ENCODE measurements at regions not wholly inside any gene's neighbourhood (a gene's known extent, or its start where the extent isn't known, plus 50 kb on each side); places are given as distances from the start of the nearest gene placed in this dataset.

DNA sequence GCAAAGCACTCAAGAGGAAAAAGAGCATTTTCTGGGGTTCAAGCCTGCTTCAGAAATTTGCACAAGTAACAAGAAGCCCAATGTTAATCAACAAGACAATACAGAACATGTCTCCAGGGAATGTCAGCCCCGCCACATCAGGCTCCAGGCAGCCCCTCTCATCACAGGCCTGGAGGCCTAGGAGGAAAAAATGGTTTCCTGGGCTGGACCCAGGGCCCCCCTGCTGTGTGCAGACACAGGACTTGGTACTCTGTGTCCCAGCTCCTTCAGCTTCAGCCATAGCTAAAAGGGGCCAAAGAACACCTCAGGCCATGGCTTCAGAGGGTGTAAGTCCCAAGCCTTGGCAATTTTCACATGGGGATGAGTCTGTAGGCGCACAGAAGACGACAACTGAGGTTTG lies 802.9 kb upstream of the KLHL29 start:
- no peak for DNase-seq (ENCODE audit: low read depth, low spot score)
- H3K4me3 ChIP-seq (ENCODE audit: low read length): no peak overlapping the region

DNA sequence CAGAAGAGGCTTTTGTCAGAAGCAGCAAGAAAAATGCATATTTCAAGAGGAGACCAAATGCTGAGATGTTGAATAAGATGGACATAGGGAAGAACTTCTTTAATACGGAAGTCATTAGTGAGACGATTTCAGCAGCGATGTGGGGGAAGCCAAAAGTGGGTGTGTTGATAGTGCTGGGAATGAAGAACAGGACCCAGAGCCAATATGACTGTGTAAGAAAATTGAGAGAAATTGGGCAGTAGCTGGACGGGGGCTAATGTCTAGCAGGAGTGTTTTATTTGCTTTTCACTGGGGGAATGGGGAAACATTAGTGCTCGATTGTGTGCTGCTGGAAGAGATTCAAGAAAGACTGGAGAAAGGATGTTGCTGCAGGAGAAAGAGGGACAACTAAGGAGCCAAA lies 788.7 kb upstream of the KLHL29 start:
- DNase-seq (ENCODE audit: low read depth, low spot score): no peak
- no peak overlapping the region for H3K4me3 ChIP-seq (ENCODE audit: low read length)

DNA sequence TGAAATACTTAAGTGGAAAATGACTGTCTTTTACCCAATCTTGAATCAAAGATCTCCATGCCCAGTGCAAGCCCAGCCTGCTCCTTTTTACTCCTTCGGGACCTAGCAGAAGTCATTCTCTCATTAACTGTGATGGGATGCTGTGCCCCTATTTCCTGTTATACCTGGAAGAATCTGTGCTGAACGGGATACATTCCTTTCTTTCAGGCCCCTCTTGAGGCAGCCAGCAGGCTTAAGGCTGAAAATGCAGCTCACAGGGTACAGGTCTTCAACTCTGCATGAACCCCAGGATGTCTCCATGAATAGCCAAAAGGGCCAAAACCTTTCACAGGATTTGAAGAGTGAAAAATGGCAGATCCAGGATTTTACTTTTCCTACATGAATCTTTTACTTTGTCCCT lies 784.8 kb upstream of the KLHL29 start:
- DNase-seq (ENCODE audit: low read depth, low spot score): no peak
- H3K4me3 ChIP-seq (ENCODE audit: low read length): no peak overlapping the region

DNA sequence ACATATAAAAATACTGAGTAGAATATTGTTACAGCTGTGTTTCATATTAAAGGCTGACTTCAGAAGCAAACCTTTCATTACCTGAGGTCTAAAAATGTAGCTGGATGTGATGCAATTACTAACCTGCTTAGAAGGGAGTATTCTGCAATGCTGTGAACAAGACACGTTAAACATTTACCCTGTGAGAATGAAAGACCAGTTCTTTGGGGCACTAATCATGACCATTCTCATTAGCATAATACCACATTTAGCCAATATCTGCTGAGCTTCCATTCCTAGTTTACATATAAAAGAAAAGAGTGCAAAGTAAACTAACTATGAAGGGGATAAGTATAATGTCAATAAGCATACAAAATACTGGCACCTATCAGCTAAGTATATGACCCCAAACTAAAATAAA lies 784.0 kb upstream of the KLHL29 start:
- DNase-seq (ENCODE audit: low read depth, low spot score): no peak
- no peak overlapping the region for H3K4me3 ChIP-seq (ENCODE audit: low read length)

DNA sequence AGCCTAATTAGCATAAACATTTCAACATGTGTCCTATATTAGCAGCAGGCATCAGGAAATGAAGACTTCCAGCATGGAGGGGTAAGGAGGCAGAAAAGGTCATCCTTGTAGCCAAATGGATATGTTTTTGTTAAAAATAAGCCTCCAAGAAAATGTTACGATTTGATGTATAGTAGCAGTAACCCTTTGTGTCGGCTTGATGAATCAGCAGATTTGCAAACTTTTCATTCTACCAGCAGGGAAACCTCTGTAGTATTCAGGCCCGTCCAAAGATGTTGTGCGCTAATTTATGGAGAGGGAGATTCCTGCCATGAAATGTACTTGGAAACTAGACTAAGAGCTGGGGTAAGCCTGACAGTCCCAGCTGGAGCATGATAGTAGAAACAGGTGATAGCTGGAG lies 780.8 kb upstream of the KLHL29 start:
- DNase-seq (ENCODE audit: low read depth, low spot score): no peak

DNA sequence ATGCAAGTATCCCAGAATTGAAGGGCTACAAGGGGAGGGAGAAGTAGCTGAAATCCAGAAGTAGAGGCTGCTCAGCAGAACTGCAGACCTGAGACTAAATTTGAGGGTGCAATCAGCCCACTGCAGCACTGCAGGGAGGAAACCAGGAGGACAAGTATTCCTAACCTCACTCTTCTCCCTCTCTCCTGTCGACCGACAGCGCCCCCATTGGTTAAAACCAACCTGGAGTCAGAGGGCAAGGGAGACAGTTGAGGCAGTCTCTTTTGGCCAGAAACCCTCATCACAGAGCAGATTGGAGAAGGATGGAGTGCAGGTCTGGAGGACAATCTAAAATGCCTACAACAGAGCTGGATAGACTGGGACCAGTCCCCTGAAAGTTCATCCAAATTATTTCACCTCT lies 768.9 kb upstream of the KLHL29 start:
- H3K4me3 ChIP-seq (ENCODE audit: low read length): no peak overlapping the region
- DNase-seq (ENCODE audit: low read depth, low spot score): no peak

More for the DNA sequence above, 780.8 kb upstream of the KLHL29 start:
- H3K4me3 ChIP-seq (ENCODE audit: low read length): no peak overlapping the region

DNA sequence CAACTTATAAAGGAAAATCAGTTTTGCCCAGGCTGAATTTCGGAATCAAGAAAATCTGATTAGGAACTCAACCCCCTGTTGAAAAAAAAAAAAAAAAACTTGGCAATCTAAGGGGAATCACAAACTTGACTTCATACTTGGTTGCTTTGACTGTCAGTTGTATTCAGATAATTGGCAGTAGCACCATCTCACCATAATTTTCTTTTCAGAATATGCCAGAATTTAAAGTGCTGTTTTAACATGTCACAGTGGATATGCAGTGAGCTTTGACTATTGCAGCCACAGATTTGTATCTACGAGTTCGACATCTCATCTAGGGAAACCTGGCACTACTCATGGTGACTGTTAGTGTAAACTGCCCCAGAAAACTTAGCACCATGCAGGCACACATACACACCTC lies 761.4 kb upstream of the KLHL29 start:
- DNase-seq (ENCODE audit: low read depth, low spot score): no peak
- no peak overlapping the region for H3K4me3 ChIP-seq (ENCODE audit: low read length)

DNA sequence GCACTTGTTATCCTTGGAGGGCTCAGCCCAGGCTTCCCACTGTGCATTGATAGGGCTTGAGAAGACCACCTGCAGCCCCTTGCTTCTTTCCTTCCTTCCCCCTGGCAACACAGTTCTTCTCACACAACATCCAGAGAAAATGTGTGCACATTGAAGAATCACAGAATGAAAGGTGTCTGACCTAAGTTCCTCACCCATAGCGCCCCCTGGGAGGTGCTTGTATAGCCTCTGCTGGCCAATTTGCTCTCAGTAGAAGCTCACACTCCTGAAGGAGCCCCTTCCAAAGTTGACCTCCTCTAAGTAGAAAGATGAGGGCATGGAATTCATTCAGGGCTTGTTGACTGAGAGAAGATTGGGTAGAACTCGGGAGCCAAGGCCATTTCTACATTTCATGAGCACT lies 758.4 kb upstream of the KLHL29 start:
- no peak overlapping the region for H3K4me3 ChIP-seq (ENCODE audit: low read length)
- no peak for DNase-seq (ENCODE audit: low read depth, low spot score)

DNA sequence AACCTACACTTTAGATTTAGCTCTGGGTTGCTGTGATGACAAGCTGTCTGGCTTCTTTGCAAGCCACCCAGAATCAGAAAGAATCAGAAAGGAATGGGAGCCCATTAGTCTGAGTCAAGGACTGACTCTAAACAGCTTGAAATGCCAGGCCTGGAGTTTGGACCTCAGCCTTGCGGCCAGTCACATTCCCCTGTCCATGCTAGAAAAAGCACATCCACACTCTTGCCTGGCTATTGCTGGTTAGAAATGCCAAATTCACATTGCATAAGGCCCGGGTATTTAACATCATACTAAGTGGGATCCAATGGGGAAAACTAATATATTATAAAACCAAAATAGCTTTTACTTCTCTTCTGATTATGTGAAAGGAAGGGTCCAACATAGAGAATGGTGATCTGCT lies 756.8 kb upstream of the KLHL29 start:
- H3K4me3 ChIP-seq (ENCODE audit: low read length): no peak overlapping the region
- no peak for DNase-seq (ENCODE audit: low read depth, low spot score)

DNA sequence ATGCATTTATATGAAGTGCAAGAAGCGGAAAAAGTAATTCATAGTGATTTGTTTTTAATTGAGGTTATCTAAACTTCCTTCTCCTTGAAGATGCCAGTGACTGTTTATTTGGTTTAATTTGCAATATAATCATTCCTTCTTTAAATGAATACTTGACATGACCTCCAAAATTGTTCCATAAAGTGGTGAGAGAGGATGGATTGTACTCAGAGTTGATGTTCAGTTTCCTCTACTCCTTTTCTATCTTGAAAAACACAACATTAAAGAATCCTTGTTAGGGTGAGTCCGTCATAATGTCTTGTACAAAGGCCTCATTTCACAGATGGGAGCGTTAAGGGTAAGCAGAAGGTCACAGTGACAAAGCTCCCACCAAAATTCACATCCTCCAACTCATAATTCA lies 756.1 kb upstream of the KLHL29 start:
- no peak overlapping the region for H3K4me3 ChIP-seq (ENCODE audit: low read length)
- no peak for DNase-seq (ENCODE audit: low read depth, low spot score)

DNA sequence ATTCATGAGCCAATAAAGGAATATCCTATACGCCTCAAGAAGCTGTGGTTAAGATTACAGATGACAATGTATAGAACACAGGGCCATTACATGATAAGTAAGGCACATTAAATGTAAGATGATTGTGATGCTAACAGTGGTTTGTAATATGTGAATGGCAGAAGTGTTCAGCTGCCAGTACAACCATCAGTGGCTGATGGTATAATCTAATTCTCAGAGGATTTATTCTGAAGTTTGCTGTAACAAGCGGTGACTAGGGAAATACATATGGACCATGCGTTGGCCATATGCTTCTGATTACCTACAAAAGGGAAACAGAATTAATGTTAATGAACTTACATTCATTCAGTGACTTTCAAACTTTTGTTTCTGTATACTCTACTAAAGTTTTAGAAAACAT lies 750.8 kb upstream of the KLHL29 start:
- H3K4me3 ChIP-seq (ENCODE audit: low read length): no peak overlapping the region
- DNase-seq (ENCODE audit: low read depth, low spot score): no peak

DNA sequence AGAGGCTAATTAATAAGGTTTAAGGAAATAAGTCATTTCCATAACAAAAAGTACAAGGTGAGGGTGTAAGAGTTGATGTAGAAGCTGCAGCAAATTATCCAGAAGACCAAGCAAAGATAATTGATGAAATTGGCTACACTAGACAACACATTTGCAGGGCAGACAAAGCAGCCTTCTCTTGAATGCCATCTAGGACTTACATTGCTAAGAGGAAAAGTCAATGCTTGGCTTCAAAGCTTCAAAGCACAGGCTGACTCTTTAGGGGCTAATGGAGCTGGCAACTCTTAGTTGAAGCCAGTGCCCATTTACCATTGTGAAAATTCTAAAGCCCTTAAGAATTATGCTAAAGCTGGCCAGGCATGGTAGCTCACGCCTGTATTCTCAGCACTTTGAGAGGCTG lies 728.6 kb upstream of the KLHL29 start:
- H3K4me3 ChIP-seq (ENCODE audit: low read length): no peak overlapping the region
- DNase-seq (ENCODE audit: low read depth, low spot score): no peak

DNA sequence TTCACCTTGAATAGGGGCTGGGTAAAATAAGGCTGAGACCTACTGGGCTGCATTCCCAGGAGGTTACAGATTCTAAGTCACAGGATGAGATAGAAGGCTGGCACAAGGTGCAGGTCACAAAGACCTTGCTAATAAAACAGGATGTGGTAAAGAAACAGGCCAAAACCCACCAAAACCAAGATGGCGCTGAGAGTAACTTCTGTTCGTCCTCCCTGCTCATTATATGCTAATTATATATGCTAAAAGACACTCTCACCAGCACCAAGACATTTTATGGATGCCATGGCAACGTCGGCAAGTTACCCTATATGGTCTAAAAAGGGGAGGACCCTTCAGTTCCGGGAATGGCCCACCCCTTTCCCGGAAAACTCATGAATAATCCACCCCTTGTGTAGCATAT lies 711.5 kb upstream of the KLHL29 start:
- peak; percentile 10 for DNase-seq (ENCODE audit: low read depth, low spot score)
- no peak overlapping the region for H3K4me3 ChIP-seq (ENCODE audit: low read length)

DNA sequence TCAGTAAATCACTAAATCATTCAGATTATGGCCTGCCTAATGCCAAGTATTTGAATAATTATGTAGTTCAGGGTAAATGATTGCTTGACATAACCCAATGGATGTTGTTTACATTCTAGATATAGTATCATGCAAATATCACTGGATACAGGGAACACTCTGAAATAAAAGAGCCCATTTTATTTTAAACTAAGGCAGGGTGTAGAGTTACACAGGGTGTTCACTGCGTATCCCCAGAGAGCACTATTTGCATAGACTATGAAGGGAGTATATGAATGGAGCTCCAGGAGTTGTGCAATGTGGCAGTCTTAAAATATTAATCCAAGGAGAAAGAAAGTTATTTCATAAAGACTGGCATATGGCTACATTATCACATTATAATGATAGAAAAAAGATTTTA lies 701.1 kb upstream of the KLHL29 start:
- H3K4me3 ChIP-seq (ENCODE audit: low read length): no peak overlapping the region
- no peak for DNase-seq (ENCODE audit: low read depth, low spot score)

DNA sequence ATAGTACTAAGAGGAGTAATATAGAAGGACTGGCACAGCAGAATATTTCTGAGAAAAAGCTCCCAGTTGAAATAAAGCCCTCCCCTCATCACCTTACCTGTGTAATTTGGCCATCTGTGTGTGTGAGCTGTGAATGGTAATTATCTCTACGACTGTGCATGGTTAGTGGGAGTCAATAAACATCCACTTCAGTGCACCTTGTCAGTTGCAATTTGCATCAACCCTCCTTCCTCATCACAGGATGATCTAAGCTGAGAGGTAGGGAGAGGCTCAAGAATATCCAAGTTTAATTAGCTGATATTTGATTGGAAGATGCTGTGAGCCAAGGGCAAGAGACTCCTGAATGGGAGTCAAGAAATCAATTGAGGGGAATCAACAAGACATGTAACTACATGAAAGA lies 694.9 kb upstream of the KLHL29 start:
- DNase-seq (ENCODE audit: low read depth, low spot score): no peak
- no peak overlapping the region for H3K4me3 ChIP-seq (ENCODE audit: low read length)

DNA sequence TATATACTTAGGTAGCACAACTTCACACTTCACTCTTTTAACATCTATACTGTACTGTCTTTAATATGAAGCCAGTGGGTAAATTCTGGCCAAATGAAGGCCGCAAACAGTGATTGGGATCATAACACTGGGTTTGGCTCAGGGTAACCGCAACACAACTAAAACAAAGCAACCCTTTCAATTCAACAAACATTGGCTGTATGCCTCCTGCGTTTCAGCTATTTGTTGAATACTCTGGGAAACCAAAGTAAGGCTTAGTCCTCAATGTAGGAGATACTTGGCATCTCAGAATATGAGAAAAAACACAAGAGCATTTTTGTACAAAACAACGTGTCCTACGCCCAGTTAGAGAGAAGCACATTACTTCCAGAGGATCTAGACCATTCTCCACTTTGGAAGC lies 693.3 kb upstream of the KLHL29 start:
- no peak for DNase-seq (ENCODE audit: low read depth, low spot score)
- H3K4me3 ChIP-seq (ENCODE audit: low read length): no peak overlapping the region

DNA sequence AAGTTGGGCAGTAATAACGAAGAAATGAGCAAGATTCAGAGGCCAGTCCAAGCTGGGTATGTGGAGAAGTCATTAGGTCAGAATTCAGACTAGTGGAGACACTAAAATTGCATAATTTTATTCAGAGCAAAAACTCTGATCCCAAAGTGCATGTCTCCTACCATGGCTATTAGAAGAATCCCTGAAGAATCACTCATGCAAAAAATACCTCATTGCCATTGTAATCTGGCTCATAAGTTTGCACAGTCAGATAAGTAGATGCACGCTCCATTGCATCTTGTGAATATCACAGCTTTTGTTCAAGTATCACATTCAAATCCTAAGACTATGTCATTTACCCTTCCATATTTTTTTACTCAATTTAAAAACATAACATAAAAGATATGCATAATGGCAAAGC lies 692.2 kb upstream of the KLHL29 start:
- no peak overlapping the region for H3K4me3 ChIP-seq (ENCODE audit: low read length)
- DNase-seq (ENCODE audit: low read depth, low spot score): no peak

DNA sequence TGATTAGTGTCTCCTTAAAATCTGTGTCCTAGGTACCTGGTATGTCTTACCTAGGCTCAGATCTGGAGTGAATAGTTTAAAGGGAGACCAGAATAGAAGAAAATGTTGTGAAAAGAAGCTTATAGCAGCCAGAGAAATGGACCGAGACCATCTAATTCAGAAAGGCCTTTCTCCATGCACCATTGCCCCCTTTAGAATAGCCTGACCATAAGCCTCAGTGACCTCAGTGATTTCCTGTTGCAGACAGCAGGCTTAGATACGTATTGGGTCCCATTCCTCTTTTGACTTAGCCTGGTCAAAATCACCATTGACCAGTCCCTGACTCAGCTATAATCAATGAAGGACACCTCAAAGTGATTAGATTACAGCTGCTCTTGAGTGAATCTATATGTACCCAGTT lies 690.7 kb upstream of the KLHL29 start:
- no peak for DNase-seq (ENCODE audit: low read depth, low spot score)
- H3K4me3 ChIP-seq (ENCODE audit: low read length): no peak overlapping the region

DNA sequence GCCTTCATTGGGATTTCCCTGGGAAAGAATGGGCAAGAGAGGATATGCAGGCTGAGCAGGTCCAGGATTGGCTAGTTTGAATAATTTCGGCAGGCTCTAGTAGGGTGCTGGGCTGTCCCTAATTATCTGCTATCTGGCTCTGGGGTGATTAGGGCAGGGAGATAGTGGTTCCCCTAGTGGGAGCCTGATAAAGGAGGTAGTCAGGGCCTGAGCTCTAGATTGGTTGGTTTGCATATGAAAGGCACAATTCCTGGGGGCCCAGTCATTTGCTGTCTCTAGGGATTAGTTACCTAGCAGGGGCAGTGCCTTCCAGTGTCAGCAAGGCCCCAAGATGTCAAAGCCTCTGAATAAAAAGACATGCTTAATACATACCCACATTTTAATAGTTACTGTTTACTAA lies 690.1 kb upstream of the KLHL29 start:
- no peak overlapping the region for H3K4me3 ChIP-seq (ENCODE audit: low read length)
- no peak for DNase-seq (ENCODE audit: low read depth, low spot score)

DNA sequence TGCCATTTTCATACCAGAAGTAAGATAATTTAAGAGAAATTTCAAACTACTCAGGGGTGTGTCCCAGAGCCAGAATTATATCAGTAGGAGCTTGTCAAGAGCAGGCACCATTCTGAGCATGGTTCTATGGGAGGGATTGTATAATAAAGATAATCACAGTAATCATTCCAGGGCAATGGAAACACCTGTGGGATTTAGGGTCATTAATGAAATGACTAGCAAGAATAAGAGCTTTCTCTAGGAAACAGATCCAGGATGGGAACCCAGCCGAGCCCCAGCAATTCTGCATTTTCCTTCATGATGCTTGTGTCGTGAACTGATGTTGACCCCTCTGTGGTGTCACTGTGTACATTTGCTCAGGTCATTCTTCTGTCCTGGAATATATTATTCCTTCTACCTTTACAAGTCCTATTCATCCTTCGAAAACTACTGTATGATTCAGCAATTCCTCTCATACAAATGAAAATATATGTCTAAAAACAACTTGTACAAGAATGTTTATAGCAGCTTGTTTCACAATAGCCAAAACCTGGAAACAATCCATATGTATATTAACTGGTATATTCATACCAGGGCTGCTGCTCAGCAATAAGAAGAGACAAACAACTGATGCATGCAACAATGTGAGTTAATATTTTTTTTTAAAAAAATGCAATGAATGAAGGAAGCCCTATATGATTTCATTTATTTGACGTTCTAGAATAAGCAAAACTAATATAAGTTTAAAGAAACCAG lies 687.8 kb upstream of the KLHL29 start:
- no peak for DNase-seq (ENCODE audit: low read depth, low spot score)
- H3K4me3 ChIP-seq (ENCODE audit: low read length): no peak overlapping the region

DNA sequence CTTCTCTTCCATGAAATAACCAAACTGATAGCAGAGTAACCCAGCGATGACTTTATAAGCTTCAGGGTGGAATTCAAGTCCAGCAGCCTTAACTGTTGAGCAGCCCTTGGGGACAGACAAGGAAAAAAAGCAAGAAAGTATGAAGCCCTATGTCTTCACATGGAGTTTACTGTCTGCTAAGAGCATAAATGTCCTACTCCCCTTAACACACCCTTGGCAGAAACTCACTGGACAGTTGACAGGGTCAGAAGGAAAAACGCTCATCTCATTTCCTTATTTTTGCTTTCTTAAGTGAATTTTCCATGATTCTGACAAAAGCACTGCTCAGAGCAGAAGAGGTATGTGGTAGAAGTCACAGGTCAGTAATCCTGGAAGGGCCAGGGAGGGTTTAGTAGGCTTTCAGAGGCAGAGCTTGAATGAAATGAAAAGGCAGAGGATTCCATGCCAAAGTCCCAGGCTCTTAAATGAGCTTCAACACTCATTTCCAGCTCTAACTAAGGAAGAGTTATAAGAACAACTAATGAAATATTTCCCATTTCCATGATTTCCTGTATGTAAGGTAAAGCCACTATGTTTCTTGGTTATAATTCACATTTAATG lies 683.3 kb upstream of the KLHL29 start:
- H3K4me3 ChIP-seq (ENCODE audit: low read length): no peak overlapping the region
- DNase-seq (ENCODE audit: low read depth, low spot score): no peak

Data from Jurkat, Clone E6-1 (cell line).